GM23338 (cell line): ENCODE measurements at regions not wholly inside any gene's neighbourhood (a gene's known extent, or its start where the extent isn't known, plus 50 kb on each side); places are given as distances from the start of the nearest gene placed in this dataset.

Experiments
- ATAC-seq: fragments of 200-7000 bp; cut with Tn5 transposase; 3 replicates; pipeline ENCODE4 v1.9.1; 2020
- DNase-seq: peaks from one replicate; pipeline ENCODE4 v3.0.0-alpha.2; 2015; ENCODE audit warnings: low spot score
- H2AFZ ChIP-seq: fragments of 200-600 bp; sonication (generic); 2 replicates; pipeline ENCODE4 v1.8.0; 2016; ENCODE audit warnings: antibody characterized with exemption, mild to moderate bottlenecking, moderate library complexity
- H3F3A ChIP-seq: fragments of 200-600 bp; sonication (generic); replicated peaks from 2 replicates; pipeline ENCODE4 v1.8.0; 2017; ENCODE audit warnings: antibody characterized with exemption, mixed run types, low read depth
- H3K27ac ChIP-seq: fragments of 200-600 bp; sonication (generic); 2 replicates; pipeline ENCODE4 v1.6.1; 2016; ENCODE audit warnings: low read depth
- H3K27me3 ChIP-seq: fragments of 200-600 bp; sonication (generic); 2 replicates; pipeline ENCODE4 v1.8.0; 2016; ENCODE audit warnings: mild to moderate bottlenecking, mixed run types, moderate library complexity; ENCODE audit not compliant: insufficient read depth
- H3K36me3 ChIP-seq: fragments of 200-600 bp; sonication (generic); 2 replicates; pipeline ENCODE4 v1.8.0; 2016; ENCODE audit warnings: mild to moderate bottlenecking; ENCODE audit not compliant: insufficient read depth
- H3K4me1 ChIP-seq: fragments of 200-600 bp; sonication (generic); 2 replicates; pipeline ENCODE4 v1.8.0; 2016; ENCODE audit warnings: mild to moderate bottlenecking, moderate library complexity; ENCODE audit not compliant: insufficient read depth
- H3K4me2 ChIP-seq: fragments of 200-600 bp; sonication (generic); 2 replicates; pipeline ENCODE4 v1.7.1; 2017; ENCODE audit warnings: mixed run types
- H3K4me3 ChIP-seq: fragments of 200-600 bp; sonication (generic); 2 replicates; pipeline ENCODE4 v1.6.1; 2016; ENCODE audit warnings: mixed run types
- H3K79me2 ChIP-seq: fragments of 200-600 bp; sonication (generic); replicated peaks from 2 replicates; pipeline ENCODE4 v1.8.0; 2017; ENCODE audit warnings: mild to moderate bottlenecking; ENCODE audit not compliant: insufficient read depth
- H3K9me2 ChIP-seq: fragments of 200-600 bp; sonication (generic); 2 replicates; pipeline ENCODE4 v1.8.0; 2017; ENCODE audit not compliant: insufficient read depth
- H4K20me1 ChIP-seq: fragments of 200-600 bp; sonication (generic); replicated peaks from 2 replicates; pipeline ENCODE4 v1.8.0; 2017; ENCODE audit warnings: mild to moderate bottlenecking; ENCODE audit not compliant: insufficient read depth
- H3K27ac Mint-ChIP-seq: 2 replicates; pipeline ENCODE4 v1.8.0; 2020; ENCODE audit warnings: inconsistent platforms, mild to moderate bottlenecking, moderate library complexity, mixed read lengths
- H3K27me3 Mint-ChIP-seq: 3 replicates; pipeline ENCODE4 v1.8.0; 2022; ENCODE audit warnings: low read depth, mild to moderate bottlenecking, moderate library complexity, mixed read lengths, inconsistent platforms; ENCODE audit not compliant: insufficient read depth, poor library complexity
- H3K36me3 Mint-ChIP-seq: 3 replicates; pipeline ENCODE4 v1.8.0; 2021; ENCODE audit warnings: low read depth, mild to moderate bottlenecking, inconsistent platforms, moderate library complexity, mixed read lengths
- H3K4me1 Mint-ChIP-seq: 3 replicates; pipeline ENCODE4 v1.8.0; 2020; ENCODE audit warnings: mild to moderate bottlenecking, inconsistent platforms, mixed read lengths
- H3K4me3 Mint-ChIP-seq: 3 replicates; pipeline ENCODE4 v1.8.0; 2021; ENCODE audit warnings: moderate library complexity, mild to moderate bottlenecking, inconsistent platforms, mixed read lengths
- H3K9me3 Mint-ChIP-seq: 3 replicates; pipeline ENCODE4 v1.8.0; 2020; ENCODE audit warnings: moderate library complexity, mild to moderate bottlenecking, inconsistent platforms, mixed read lengths
- CREB1 ChIP-seq: fragments of 250-450 bp; sonication (Bioruptor Pico); IDR thresholded peaks from 2 replicates; pipeline ENCODE4 v1.5.0; 2020; ENCODE audit warnings: low read depth, mild to moderate bottlenecking, moderate library complexity
- CTCF ChIP-seq, 2 experiments: fragments of 200-600 bp in 1 of 2; sonication (generic) in 1 of 2; conservative IDR thresholded peaks; 2 replicates each; pipeline versions ENCODE4 v1.5.1 to v1.6.1; 2016 to 2017; ENCODE audit warnings: antibody characterized with exemption in 2 of 2, low read depth in 2 of 2, mild to moderate bottlenecking in 2 of 2, moderate library complexity in 1 of 2
- REST ChIP-seq: IDR thresholded peaks from one replicate; pipeline ENCODE4 v1.6.1; 2018; ENCODE audit warnings: antibody characterized with exemption; ENCODE audit not compliant: unreplicated experiment
- ZNF114 ChIP-seq: fragments of 250-450 bp; sonication (Bioruptor Pico); IDR thresholded peaks from 2 replicates; pipeline ENCODE4 v1.5.0; 2020; ENCODE audit warnings: mild to moderate bottlenecking, moderate library complexity
- ZNF462 ChIP-seq: fragments of 250-450 bp; sonication (Bioruptor Pico); IDR thresholded peaks from 2 replicates; pipeline ENCODE4 v1.5.0; 2020; ENCODE audit warnings: mild to moderate bottlenecking, moderate library complexity

- H3K4me1 ChIP-seq = peaks cover 36% of the 10 kb centered on the region
- Mint-ChIP-seq H3K27ac (no peak overlapping the region), H3K27me3 (peaks cover 1% of the 10 kb centered on the region), H3K9me3 (peaks cover 3% of the 10 kb centered on the region; the same call in 1 of the 3 replicates), H3K4me3 (no peak overlapping the region), H3K36me3 (peaks cover 6% of the 10 kb centered on the region; the same call in 2 of the 3 replicates), H3K4me1 (peaks cover 22% of the 10 kb centered on the region)
- H3F3A ChIP-seq = no peaks in the 10 kb centered on the region
- peak; percentile 38 for ATAC-seq
- no peaks in the 10 kb centered on the region for H3K36me3 ChIP-seq
- H3K4me3 ChIP-seq = no peak overlapping the region
- H3K4me2 ChIP-seq = peak overlapping the region; percentile 46; the same call in 1 of the 2 replicates
- TF ChIP-seq CREB1 (no peak), ZNF114 (CRISPR knock-in tag) (no peak), ZNF462 (CRISPR knock-in tag) (no peak), CTCF (conservative IDR thresholded peaks at IDR 0.05; ENCODE audit: low read depth in 2 of 2) (no peak), REST (no peak)
- peak overlapping the region; percentile 53; the same call in 1 of the 2 replicates for H2AFZ ChIP-seq
- H3K79me2 ChIP-seq = no peaks in the 10 kb centered on the region
- no peaks in the 10 kb centered on the region for H4K20me1 ChIP-seq
- peak overlapping the region; percentile 59 for H3K27ac ChIP-seq
- H3K9me2 ChIP-seq = 0 out of 2 replicates have a peak, but pooled peaks cover 6% of the 10 kb centered on the region
- DNase-seq = peak; percentile 28
- H3K27me3 ChIP-seq = no peaks in the 10 kb centered on the region
Measured at GRCh38 chr5:124962735-124963134, 216.3 kb upstream of the ZNF608 start.
